ENCODE measurements at regions not wholly inside any gene's neighbourhood (a gene's known extent, or its start where the extent isn't known, plus 50 kb on each side); places are given as distances from the start of the nearest gene placed in this dataset.

- TF ChIP-seq CTCF (IDR thresholded peaks at IDR 0.05): no peak
- TF ChIP-seq EP300 (IDR thresholded peaks at IDR 0.05): no peak
Measured at GRCh38 chr5:82749461-82749820, 327.8 kb downstream of the TMEM167A start.
